Bone marrow (tissue), 2 donors: ENCODE measurements at regions not wholly inside any gene's neighbourhood (a gene's known extent, or its start where the extent isn't known, plus 50 kb on each side); places are given as distances from the start of the nearest gene placed in this dataset.

ENCODE experiments used
- DNase-seq, 2 donors: peaks; one replicate each; lab custom pipeline; 2025; lab: John Stamatoyannopoulos, UW

DNA sequence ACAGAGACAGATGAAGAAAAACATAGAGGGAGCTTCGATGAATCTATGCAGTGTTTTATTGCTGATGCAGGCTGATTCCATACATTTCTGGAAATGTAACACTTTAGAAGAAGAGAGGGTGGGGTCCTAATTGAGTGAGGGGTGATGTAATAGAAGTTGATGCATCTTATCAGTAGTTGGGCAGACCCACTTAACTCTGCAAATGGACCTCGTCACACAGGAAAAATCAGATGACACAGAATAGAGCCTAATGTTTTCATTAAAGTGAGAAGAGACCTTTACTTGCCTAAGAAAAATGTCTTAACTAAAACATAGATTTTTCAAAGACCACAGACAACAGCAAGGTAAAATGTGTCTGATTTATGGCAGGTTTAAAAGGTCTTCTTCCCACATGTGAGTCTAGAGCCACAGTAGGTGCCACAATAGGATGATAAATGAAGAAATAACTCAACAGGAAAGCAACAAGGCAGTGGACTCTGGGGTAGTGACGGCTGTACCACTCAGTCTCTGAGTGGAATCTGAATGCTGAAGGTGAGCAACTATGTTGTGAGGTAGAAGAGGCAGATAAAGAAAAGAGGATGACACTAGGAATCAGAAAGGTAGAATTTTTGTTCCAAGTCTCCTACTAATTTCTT is 414.7 kb upstream of the PIK3C3 start:
- no peak for DNase-seq

DNA sequence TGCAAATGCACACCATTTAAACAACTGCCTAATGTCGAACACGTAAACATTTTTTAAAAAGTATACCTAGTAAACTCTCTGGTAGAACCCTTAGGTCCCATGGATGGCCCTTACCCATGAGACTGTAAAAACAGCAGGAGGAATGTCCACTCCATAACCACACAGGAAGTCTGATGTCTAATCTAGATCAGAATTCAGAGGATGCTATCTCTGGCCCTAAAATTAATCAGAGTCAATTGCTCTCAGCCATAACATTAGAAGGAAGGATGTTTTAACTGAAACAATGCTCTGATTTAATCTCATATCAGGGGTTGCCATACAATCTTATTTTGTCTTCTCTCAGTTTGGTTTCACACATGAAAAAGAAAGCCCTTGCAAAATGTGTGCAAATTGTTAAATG is 416.3 kb upstream of the PIK3C3 start:
- DNase-seq, result no peak

DNA sequence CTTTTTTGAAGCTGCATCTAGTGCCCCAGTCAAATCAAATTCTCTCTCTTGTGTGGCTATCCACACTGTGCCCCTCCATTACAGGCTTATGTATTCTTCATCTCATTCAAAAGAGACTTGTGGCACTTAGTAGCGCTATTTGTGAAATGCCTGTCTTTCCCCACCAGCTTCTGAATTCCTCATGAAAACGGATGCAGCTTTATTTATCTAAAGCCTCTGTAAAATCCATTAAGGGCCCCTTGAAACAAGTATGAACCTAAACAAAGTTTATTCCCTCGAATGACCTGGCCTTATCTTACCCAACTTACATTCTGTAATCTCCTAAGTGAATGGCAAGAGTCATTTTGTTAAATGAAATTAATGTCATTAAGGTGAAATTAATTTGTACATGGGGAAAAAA is 417.4 kb upstream of the PIK3C3 start:
- DNase-seq, result no peak

DNA sequence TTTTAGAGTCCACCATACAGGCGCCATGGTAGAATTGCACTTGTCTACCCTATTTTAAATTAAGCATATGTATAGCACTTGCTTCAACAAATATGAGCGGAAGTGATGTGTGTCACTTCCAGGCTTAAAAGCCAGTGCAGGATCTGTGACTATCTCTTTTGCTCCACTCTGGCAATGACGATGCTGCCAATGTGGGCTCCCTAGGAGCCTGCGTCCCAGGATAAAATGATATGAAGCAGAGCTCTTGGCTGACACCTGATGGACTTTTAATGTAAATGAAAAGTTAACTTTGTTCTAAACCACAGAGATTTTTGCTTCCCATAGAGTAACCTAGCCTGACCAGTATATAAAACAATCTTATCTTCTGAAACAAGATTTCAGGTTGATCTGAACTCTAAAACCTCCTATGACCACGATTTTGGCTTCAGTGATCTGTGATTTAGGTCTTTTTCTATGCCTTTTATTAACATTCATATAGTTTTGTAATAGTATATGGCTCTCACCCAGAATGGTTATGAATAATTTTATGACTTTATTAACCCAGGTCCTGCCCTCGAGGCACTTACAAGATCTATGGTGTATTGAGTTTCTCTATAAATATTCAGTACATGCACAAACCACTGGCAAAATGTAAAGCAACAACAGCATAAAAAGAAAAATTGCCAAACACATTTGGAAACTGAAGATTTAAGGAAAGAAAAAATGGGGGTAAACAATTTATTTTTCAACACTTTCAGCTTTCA is 422.5 kb upstream of the PIK3C3 start:
- no peak for DNase-seq

DNA sequence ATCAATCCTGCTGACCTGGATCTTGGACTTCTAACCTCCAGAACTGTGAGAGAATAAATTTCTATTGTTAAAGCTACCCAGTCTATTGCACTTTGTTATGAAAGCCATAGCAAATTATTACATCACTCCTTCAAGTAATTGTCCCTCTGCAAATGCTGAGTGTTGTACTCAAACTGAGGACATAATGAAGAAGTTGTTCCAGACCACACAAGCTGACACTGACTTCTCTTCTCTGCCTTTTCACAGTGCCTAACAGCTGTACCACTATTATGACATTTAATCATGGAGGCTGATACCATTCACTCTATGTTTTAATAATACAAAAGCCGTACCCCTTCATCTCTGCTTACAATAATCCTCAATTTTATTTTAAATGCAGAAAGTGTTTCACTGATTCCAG is 424.1 kb upstream of the PIK3C3 start:
- DNase-seq, result no peak

DNA sequence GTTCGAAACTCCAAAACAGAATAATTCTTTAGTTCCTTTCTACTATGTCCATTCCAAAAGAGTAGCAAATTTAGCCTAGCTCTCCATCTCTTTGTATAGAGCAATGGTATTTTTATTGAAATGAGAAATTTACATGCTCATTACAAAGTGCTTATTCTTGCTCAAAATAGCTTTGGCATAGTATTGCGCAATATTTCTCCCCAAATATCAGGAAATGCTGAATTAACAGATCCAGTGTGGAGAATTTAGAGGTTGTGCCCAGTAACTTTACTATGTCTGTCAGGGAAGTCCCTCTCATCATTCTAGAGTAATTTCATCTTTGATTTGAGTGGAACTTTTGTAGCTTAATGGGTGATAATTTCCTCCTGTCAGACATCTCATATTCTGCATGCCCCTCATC is 425.9 kb upstream of the PIK3C3 start:
- DNase-seq, result no peak

DNA sequence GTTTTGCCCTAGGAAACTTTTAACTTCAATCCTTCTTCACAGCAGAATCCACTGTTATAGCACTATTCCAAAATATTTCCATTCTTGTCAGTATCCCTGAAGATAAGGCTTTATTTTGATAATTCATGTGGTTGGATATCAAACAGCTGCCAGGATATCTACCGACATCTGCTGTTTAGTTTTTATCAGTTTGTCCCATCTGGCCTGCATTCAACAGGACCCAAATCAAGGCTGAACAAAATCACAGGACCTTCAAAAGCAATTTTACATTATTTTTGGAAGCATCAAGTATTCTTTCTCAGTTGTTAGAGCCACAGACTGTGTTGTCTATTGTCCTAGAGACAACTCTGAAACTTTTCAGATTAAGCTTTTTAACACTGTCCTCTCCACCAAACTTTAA is 429.0 kb upstream of the PIK3C3 start:
- no peak for DNase-seq

DNA sequence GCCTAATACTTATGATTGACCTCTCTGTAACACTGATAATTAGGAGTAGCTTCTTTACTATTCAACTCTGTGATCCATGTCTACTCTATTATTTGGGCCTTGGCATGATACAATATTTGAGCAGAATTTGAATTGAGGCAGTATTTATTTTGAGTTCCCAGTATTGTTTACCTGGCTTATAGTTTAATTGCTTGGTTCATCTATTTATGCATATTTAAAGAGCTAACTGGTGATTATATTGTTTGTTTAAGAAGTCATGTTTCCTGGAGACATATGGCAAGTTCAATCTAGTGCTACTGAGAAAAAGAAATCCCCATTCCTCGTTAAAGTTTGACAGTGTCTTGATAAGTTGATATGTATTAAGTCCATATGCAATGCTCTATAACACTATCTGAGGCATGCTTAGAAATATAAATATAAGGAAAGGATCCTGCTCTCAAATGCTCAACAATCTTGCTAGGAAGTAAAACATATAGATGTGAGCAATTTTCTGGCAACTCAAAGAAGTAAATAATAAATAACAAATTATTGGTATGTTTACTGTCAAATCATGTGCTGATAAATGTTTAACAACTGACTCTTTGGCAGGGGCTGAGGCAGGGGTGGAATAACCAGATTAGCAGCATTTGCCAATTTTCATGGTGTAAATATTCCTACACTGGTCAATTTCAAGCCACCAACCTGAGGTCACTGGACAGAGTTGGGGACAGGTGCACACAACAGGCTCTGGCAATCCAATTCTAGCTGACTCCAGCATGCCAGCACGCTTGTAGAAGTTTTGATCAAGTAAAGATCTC is 430.2 kb upstream of the PIK3C3 start:
- DNase-seq, result no peak

DNA sequence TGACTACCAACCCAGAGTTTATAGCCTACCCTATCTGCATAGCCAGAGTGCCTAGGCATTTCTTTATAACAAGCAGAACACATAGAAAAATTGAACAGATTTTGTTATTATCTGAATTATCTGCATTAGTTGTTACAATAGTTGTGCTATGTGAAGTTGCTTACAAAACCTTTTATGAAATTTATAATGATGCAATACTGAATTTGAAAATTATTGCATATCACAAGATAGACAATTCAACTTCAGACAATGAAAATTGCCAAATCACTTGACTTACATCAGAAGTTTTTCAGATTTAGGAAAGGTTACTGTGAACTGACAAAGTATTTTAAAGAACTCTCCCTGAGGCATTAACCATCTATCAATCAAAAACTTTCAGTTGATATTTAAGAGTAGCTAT is 437.9 kb upstream of the PIK3C3 start:
- DNase-seq, result no peak

DNA sequence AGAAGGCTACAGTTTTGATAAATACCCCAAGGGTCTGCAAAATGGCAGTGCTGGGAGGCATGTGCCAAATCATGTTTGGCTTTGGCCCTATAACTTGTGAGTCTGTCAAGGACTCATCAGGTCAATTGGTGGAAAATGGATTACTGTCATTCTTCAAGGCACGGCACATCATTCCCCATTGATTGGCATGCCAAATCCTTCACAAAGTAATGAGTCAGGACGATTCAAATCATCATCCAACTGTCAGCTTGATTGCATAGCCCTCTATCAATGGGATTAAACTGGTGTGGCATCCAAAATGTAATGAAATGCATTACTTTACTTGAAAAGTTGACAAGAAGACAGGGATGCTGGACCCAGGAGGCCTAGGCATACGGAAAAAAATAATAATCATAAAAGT is 441.6 kb upstream of the PIK3C3 start:
- no peak for DNase-seq

DNA sequence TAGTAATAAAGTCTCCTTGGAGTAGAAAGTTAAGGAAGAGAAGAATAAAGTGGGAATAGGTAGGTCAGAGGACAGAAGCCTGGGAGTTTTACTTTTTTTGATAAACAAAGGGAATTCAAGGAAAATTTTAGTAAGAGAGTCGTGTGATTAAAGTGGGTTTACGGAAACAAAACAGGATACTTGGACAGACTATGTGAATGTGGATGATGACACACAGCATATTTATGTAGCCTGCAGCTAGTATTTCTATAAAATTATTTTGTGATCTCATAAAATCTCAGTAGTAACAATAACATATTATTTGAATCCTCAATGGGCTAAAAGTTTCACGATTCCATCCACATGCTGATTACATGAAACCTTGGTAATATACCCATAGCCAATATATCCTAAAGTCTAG is 450.7 kb upstream of the PIK3C3 start:
- DNase-seq, result no peak

DNA sequence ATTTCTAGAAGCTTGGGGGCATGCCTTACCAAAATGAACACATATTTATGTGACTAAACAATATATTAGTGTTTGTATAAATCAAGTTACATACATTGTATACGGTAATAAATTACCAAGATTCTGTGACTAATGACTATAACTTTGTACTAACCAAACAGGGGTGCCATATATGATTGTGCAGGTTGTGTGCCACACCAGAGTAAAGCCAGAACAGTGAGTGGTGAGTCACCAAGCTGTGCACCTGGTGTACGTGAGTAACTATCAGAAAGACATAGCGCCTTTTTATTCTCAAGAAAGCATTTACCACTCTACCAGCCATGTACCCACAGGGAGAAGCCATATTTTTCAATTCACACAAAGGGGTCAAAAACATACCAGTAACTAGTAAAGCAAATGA is 453.2 kb upstream of the PIK3C3 start:
- DNase-seq, result no peak

DNA sequence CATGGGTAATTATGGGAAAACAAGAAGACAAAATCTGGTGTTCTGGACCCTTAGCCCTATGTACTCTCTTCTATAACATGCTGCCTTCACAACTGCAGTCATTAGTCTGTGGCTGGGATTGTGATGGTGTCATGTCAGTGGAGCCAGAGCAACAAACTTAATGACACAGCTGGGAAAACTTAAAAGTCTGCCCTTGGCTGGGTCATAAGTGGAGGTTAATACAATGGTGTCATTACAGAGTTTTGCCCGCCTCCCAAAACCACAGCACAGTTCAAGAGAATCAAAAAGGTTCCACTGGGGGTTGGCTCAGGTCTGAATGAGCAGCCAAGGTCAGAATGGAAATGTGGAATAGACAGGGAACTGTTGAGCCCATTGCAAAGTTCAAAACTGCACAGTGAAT is 455.7 kb upstream of the PIK3C3 start:
- no peak for DNase-seq

DNA sequence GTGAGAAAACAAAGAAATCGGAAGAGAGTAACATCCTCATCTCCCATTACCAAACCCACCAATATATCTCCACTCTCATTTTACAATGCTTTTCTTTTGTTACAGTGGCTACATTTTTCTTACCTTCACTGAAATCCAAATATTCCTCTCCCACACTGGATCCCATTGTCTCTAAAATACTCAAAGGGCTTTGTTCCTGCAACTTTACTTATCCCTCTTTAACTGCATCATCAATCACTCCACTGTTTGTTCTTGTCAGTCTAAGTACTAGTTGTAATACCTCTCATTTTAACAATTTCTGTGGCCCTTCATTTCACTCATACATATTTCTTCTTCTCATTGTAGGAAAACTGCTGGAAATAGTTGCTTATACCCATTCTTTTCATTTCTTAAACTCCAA is 464.2 kb upstream of the PIK3C3 start:
- no peak for DNase-seq

DNA sequence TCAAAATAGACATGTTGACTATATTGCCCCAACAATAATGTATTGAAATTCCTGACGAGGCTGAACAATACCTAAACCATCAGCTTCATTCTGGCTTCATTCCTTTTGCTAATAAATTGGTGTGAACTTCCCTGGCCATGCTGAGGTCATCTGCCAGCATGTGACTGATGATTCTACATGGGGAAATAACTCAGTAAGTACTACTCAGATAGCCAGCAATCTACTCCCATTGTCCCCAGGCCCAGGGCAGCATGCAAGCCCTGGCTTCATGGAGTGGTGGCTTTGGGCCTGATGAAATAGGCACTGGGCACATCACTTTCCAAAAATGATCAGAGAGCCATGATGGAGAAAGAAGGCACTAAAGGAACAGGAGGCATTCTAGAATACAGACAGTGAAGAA is 468.5 kb upstream of the PIK3C3 start:
- DNase-seq, result no peak

DNA sequence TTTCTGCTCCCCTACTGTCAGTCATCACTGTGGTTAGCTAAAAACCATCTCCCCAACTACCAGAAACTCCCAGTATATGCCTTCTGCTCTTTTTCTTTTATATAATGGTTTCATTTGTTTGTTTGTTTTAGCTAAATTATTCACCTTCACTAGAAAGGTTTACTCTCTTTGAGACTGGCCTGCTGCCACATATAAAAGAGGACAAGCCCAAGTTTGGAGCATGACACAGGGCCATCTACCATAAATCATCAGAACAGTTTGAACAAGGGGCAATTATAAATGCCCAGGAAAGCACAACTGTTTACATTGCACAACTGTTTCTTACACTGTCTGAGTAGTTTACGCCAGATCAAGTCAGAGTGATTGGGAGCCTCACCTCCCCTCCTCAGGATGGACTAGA is 471.0 kb upstream of the PIK3C3 start:
- DNase-seq, result no peak

DNA sequence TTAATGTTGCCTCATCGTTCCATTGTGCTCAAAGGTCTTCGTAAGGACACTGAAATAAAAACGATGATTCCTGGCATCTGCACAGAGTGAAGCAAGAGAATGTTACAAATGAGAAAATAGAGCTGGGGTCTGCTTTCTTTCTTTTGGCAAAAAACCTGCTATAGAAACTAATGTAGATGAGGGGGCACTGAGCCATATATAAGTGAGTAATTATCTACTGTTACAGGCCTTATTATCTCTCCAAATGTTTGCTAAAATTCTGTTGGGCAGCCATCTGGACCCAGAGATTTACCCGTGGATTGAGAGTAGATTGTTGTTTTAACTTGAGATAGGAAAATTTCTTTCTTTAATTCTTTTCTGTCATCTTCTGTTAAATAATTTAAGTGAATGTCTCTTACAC is 472.5 kb upstream of the PIK3C3 start:
- DNase-seq, result no peak

DNA sequence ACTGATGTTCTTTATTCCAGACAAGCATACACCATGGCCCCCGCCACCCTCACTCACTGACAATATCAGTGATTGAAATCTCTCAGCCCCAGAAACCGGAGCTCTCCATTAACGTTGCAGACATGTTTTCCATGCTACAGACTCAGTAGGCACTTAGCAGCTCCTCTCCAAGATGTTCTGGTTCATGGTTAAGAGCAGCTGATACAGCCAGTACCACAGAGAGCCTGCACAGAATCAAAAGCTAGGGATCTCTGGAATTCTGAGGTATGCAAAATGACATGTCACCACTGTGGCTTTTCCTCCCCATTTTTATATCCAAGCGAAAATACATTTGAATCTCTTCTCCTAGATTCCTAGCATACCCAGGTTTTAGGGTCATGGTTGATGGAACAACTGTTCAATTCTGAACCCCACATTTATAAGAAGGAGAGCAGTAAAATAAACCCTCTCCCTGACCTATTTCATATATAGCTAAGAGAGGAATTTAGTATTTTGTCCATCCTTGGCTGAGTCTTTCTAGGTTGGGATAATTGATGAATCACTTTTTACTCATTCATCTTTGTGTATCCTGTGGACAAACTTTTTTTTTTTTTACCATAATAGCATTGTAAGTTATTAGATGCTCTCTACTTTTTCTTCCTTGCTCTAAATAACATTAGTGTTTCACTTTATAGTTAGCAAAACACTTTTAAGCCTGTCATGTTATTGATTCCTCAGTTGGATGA is 488.4 kb upstream of the PIK3C3 start:
- no peak for DNase-seq

DNA sequence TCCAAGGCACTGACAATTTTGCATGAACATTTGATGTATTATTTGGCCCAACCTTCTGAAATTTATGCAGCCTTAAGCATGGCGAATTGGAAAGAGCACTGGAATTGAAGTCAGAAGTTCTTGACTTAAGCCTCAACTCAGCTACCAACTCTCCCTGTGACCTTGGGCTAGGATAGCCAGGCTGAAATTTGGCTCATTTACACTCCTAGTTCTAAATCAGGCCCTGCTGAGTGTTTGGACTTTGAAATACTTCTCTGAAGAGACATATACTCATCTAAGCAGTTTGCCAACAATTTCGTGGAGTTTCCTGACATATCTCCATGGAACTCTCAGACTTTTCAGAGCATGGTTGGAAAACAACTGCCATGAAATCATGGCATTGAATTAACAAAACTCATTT is 489.6 kb upstream of the PIK3C3 start:
- DNase-seq, result no peak

DNA sequence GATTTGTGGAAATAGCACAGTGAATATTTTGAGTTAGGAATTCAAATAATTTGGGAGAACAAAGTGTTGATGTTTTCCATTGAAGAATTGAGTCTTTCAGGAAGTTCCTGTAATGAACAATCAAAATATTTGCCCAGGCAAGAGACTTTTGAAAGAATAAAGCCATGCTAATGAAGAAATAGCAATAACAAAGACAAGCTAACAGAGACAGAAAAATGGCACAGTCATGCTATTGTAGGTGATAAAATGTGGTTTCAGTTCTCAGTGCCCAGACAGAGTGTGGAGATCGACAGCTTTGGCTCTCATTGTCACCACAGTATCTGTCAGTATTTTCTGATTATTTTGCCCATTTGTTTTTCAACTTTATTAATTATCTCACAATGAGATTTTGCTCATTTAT is 490.8 kb upstream of the PIK3C3 start:
- no peak for DNase-seq

DNA sequence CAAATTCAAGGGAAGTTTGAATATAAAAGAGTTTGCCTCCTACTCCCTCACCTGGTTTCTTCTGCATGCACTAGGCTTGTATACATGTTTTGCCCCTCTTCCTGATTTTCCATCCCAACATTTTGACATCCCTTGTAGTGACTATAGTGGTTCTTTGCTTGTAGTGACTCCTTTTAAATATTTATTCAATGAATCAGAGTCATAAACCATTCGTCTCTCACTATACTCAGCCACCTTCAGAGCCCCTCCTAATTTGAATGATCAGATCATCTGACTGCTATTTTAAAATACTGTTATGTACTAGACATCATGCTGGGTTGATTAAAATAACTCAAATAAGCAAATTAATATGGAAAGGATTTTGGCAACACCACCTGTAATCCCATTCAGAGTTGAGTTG is 492.1 kb upstream of the PIK3C3 start:
- DNase-seq, result no peak

DNA sequence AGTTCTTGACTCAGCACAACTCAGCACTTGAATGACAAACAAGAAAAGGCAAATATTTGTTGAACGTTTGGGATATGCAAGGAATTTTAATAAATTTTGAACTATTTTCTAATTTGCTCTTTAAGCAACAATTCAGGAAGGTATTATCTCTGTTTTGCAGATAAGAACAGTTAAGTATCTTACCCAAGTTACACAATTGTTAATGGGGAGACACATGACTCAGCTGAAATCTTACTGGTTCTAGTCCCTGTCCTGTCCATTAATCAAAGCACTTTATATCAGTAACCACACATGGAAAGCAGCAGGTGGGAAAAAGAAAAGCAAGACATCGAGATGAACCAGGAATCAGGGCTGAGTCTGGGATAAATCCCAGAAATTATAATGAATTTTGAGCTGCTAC is 493.9 kb upstream of the PIK3C3 start:
- DNase-seq, result no peak

DNA sequence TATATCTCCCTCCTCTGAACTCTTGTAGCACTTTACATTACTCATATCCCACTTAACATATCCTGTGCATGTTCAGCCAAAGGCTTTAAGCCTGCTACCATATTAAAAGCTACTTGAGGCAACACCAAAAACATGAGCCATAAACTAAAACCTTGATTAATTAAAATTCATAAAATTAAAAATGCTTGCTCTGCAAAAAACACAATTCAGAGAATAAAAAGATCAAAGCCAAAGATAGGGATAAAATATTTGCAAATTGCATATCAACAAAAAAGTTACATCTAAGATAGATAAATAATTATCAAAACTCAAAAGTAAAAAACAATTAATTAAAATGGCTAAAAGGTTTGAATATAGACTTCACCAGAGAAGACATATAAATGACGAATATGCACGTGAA is 495.4 kb upstream of the PIK3C3 start:
- DNase-seq, result no peak
